ENCODE measurements at regions not wholly inside any gene's neighbourhood (a gene's known extent, or its start where the extent isn't known, plus 50 kb on each side); places are given as distances from the start of the nearest gene placed in this dataset.

DNA sequence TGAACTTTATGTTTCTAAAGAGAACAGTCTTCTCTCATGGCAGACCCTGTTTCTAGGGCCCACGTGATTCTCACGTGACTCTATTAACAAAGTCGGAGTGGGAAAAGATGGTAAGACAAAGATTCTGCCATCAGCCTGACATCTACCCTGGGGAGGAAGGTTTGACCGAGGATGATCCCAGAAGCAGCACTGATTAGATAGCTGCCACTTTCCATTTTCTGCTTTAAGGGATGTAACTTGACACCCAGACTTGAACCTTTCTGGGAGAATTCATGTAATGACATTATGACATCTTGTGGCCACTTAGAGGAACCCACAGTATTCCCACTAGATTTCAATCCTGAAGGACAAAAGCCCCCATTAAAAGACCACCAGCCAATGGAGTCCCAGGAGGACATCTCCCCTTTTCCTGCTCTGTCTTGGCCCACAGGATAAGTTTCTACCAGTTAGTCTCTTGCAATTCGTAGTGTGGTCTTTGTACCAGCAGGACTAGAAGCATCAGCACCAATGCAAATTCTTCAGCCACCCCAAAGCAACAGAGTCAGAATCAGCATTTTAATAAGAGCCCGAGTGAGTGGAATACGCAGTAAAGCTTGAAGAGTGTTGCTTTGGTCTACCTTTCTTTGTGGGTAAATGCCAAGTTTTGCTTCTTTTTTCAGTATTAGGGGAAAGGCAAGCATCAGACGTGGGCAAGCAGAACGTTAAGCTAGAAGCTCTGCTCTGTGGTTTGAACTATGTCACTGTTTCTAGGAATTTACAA is 480.5 kb upstream of the PROK2 start:
- no peak for DNase-seq

DNA sequence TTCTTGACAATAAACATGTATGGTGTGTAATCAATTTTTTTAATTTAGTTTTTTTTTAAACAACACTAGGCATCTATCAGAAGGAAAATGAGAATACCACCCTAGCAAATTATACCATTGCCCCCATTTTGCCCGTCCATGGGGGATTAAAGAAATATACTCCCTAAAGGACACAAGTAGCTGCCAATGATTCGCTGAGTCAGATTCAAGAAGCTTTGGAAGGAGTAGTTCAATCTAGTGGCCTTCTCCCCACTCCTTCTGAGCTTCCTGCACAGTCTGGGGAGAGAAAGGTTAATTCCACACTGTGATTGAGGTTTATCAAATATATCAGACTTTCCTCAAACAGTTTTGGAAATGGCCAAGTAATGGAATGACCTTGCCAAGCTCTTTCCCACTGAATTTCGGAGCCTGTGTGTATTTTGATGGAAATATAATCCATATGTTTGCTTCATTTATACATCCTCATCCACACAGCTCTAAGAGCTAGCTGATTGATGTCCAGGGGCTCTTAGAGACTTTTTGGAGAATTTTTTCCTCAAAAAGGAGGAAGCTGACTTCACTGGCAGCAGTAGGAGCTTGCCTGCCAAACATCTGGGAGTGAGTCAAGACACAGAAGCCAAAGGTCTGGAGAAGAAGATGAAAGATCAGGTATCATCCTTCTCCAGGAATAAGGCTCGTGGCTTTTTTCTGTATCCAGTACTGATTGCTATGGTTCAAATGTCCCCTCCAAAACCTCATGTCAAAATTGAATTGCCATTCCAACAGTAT is 478.5 kb upstream of the PROK2 start:
- DNase-seq = no peak

DNA sequence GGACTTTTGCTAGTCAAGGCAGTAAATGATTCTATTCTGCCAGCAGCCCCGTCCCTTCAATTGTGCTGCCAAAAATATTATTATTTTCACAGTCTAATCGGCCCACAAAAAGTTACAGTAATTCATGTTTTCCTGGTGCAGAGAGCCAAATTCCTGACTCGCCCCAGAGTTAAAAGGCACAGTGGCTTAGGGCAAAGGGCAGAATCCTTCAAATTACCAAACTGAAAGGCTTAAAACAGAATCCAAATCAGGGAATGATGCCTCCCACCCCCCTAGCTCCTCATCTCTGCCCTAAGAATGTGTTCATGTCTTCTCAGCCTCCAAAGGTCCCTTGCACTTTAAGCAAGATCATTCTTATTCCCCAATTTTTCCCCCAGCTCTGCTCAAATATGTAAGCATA is 477.8 kb upstream of the PROK2 start:
- DNase-seq = no peak

DNA sequence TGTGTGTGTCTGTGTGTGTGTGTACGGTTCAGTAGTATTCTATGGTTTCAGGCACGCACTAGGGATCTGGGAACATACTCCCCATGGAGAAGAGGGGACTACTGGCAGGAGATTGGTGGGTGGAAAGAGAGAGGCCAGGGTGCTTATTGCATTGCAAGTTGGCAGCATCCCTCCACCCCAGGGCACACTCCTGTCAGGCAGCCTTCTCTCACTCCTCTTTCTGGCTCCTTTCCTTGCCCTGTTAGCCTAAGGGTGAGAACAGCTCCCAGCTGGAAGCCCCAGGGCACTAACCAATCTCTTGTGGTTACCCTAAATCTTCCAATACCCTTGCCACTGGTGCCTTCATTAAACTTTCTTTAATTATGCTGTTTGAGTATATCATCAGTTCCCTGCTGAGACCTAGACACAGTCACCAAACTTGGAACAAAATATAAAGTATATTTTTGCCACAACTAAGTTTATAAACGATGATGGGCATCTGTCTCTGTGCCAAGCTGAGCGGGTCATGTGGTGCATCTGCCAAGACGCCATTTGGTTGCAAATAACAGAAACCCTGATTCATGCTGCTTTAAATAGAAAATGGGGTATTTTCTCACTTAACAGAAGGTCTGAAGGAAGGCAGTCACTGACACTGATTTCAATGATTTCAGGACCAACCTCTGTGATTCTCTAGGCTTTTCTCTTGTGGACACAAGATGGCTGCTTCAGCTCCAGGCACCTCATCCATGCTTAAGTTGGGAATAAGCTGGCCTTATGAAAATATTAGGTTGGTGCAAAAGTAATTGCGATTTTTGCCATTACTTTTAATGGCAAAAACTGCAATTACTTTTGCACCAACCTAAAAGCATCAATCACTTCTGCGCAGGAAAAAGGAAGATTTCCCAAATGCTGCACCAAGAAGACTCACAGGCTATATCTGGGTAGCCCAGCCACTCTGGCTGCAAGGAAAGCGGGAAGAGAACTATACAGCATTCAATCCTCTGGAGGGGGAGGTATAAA is 476.9 kb upstream of the PROK2 start:
- DNase-seq = no peak

DNA sequence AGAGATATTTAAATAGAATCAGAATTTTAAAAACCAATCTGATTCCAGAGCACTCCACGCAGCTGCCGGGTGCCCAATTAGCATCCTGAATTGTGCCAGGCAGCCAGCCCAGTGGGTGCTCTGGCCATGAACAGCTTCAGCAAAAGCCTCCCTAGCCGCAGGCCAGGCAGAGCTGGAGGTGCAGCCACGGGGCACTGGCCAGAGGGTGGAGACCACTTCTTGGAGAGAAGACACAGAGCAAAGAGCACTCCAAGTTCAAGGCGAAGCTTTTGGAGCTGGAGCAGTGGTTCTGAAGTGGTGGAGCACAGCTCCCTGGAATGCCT is 475.6 kb upstream of the PROK2 start:
- no peak for DNase-seq

DNA sequence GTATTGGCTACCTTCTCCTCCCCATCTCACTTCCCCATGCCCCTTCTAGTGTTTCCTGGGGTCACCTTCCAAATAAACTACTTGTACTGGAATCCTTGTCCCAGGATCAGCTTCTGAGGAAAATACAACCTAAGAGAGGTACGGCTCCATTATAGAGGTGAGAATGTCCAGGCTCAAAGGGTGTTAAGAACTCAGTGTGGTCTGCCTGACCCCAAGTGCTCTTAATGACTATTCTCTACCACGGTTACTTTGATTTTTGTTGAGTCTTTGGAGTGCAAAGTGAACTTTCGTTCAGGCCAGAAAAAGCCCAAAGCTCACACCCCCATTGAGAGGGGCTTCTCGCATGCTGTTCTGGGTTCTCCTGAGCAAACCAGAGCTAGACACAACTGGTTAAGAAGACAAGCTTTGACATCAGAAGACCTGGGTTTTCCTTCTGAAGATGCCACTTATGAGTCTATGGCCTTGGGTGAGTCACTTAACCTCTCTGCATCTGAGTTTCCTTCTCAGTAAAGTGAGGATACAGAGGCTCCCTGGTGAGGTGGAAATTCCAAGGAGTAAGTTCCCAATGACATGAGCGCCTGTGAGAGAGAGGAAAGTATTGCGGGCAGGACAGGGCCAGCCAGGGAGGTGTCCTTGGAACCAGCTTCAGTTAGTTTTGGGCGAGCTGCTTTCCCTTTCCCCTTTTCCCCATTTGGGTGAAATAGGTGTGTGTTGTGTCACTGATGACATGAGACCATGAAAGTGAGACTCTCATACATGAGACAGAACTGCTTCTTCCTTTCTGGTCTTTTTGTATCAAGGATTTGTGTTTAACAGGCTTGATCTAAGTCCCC is 475.0 kb upstream of the PROK2 start:
- DNase-seq = no peak

DNA sequence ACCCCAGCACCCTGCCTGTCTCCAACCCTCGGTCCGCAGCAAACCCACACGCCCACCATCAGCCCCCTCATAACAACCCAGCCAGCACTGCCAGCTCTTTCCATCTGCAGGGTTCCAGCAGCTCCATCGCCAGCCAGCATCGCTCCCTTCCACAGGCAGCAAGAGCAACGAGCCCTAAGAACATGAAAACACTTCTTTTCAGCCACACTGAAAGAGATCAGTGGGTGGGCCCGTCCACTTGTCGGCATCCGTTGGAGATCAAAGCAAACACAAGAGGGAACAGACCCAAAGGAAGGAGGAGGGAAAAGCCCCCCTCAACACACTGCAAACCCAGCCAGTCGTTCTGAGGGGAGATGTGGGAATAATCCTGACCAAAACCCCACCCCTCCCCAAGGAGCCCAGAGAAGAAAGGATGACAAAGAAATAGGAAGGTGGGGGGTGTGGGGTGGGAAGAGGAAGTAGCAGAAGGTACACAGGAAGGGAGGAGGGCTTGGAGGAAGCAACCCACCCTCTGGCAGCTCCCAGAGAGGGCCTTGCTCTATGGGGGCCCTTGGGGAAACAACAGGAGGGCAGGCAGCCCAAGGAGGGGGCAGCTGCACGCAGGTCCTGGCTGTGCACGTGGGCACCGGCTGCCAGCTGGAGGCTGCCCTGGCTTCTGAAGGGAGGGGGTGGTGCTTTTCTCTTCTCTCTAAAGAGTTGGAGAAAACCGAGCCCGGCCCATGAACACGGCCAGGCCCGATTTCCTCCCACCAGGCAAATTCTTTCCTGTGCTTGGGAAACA is 473.6 kb upstream of the PROK2 start:
- no peak for DNase-seq

DNA sequence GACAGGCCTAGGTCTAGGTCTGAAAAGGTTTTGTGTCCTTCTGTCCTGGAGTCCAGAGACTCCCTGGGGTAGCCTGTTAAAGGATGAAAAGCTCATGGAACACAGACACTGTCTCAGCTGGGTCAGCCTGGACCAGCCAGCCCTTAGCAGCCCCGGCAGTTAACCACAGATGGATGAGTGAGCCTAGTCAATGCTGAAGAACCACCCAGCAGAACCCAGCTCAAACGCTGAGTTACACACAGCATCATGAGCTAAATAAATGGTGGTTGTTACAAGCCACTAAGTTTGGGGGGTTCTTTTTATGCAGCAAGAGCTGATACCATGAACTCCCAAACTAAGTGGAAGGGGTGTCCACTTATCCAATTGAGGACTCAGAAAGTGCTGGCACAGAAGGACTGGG is 472.8 kb upstream of the PROK2 start:
- no peak for DNase-seq

DNA sequence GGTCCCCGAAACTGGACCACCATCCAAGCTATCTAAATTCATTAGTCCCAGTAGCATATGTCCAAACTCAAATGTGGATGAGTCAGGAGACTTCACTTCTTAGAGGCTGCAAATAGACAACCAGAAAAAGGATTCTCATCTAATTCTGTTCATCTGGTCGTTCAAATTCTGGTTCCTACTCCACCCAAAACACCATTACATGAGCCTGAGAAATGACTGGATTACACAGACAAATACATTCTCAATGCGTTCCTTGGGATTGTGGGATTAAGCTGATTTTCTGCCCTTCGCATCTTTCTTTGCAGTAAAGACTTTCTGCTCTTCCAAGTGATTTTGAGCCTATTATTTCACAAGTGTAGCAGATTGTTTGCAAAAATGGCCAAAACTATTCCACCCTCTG is 472.3 kb upstream of the PROK2 start:
- no peak for DNase-seq

DNA sequence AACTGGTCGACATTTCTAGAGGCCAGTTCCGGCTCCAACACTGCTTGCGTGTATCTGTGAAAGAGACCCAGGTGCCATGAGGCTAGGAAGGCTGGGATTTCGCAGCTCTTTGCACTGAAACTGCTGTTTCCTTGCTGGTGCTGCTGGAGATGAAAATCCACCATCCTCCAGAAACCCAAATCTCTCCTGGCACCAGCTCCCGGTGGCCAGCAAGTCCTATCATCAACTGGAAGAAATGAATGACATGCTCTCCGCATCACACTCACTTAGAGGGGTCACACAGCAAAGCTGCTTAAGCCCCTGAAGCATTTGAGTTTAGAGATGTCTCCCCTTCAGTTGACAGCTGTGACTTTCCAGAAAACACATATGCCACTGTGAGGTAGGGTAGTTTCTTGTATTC is 471.8 kb upstream of the PROK2 start:
- no peak for DNase-seq

DNA sequence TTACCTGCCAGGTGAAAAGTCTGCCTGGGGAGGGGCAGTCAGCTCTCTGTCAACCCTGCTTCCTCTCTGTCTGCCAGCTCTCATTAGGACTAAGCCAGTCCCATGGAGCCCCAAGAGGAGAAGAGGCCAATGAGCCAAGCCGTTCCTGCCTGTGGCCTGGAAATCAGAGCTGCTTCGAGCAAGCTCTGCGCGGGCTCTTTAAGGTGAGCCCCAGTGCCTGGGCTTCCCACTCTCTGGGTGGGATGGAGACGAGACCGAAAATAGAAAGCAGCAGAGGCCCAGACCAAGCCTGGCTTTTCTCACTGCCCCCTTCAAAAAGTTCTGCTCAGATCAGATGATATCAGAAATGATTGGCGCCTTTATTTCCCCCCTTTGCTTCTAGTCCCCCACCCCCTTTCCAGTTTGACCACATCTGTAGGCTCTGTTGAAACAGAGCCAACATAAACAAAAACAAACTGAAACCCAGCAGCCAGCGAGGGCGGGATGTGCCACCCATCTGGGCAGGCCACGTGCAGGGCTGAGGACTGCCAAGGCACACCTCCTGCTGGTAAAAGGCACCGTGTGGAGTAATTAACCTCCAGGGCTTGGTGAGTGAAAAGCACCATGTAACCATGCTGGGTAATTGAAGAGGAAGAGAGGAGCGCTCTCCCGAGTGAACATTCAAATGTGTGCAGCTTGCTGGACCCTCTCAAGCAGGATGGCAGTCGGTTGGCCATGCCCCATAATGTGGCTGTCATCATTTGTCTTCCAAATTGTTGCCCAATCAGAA is 471.0 kb upstream of the PROK2 start:
- DNase-seq = peak; percentile 71

DNA sequence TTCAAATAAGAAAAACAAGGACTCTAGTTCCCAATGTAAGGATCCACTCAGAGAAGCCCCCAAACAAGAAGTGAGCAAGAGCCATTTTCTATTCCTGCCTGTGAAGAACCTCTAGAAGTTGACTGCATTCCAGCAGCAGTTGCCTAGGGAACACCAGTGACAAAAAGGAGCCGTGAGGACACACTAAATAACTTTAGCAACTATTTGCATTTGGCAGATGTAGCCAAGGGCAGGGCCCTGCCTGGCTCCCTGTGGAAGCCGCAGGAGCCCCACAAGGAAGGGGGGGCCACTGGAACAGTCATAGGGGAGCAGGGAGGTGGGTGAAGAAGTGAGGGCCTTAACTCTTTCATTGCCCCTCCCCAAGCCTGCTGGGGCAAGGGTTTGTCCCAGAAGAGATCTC is 470.2 kb upstream of the PROK2 start:
- no peak for DNase-seq

DNA sequence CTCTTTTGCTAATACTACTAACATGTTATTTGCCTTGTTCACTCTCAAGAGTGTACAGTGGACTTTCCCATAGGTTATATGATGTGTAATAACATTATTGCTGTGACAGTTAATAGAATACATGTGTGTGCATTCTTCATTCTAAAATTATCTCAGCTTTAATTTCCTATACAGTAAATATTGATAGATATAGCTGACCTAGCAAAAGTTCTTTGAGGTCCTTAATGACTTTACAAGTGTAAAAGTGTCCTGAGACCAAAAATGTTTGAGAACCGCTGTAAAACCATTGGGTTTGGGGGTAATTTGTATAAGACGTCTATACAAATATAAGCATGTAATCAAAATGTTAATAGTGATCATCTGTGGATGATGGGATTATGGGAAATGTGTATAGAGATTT is 469.5 kb upstream of the PROK2 start:
- DNase-seq = no peak

DNA sequence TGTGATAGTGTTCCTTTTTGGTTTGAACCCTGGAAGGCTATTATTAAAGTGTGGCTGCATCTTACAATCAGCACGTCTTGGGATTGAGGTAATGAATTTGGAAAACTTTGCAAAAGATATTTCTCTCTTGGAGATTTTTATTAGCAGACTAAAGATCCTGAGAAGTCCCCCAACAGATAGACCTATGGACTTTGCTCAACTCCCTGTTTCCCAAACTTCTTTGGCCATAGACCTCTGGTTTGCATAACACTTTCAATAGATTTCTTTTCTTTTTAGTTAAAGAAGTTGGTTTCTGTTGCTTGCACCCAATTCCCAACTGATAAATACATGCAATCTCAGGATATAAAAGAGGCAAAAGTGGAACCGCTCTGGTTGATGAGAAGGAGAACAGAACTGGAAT is 465.8 kb upstream of the PROK2 start:
- DNase-seq = no peak

DNA sequence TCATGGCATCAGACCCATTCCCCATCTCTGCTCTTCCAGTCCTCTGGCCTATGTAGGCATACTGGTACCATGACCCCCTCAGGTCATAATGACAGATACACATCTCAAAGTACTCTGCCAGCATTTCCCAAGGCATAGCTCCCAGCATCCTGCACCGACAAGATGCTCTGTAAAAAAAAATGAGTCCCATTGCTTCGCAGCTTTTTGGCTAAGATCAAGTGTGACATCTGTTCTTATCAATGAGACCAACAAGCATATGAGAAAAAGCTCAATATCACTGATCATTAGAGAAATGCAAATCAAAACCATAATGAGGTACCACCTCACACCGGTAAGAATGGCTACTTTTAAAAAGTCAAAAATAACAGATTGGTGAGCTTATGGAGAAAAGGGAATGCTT is 463.9 kb upstream of the PROK2 start:
- DNase-seq = no peak

DNA sequence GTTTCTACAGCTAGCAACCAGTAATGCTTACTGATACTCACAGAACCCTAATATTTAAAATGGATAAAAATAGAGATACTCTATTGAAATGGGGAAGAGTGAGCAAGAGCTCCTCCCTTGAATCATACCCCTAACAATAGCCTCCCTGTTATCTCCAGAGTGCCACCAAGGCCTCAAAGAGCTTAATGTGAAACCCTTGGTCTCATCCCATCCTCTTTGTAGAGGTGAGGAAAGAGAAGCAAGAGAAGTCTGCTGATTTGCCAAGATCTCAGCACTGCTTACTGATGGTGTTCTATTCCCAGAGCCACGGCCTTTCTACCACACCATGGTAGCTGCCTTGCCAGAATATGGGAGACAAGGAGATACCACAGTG is 463.4 kb upstream of the PROK2 start:
- no peak for DNase-seq

DNA sequence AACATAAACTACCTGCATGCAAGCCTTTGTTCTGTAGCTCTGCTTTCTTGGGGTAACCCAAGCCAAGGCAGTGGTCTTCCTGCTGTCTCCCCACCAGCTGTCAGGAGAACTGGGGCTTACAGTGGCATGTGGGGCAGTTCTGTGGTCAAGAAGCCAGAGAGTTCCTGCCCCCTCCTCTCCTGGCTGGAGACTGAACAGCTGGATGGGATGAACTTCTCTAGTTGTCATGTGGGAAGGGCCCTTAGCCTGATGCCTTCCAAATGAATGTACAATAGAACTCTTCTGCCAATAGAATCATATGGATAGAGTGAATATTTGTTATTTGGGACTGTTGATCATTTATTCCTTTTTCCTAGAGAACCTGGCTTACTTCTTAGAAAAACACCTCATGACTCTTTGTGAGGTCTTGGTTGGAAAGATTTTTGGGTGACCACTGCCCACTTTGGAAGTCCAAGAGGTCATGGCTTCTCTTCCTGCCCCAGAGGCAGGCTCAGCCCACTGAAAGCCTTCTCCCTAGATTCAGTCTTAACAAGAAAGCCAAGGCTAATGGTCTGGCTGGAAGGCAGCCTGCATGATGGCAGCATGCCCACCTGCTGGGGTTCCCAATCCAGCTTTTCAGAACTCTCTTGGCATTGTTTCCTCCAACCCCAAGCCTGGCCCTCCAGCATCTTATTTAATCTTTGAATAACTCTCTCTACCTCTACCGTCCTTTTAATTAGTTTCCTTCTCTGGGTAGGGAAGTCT is 462.9 kb upstream of the PROK2 start:
- DNase-seq = peak; percentile 1

DNA sequence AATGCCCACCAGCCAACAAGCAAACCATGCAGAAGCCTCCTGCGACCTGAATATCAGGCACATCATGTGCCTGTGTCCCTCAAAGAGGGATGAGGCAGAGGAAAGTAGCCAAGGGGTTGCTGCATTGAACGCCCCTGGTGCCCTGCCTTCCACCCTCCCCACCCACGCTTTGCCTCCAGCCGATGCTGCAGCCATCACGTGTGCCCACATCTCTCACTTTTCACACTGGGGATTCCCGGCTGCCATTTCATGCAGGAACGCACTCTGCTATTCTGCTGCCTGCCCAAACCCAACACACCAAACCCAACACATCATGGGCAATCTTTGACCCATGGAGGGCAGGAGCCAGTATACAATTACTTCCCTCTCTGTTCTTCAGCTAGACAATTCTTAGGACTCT is 462.2 kb upstream of the PROK2 start:
- DNase-seq = peak; percentile 27

DNA sequence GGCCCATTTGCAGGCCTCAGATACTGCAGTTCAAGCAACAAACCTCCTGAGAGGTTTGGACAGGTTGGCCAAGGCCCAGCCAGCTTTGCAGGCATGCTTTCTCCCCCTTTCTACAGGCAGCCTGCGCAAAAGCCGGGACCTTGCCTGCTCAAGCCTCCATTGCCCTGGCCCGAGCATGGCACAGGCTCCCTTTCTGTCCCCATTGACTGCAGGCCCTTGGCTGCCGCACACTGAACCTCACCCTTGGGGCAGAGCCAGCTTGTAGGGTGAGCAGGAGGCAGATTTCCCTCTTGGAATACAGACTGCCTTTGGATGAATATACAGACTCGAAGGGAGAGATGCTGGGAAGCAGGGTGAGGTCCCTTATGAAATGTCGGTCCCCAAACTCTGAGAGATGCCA is 461.7 kb upstream of the PROK2 start:
- no peak for DNase-seq

DNA sequence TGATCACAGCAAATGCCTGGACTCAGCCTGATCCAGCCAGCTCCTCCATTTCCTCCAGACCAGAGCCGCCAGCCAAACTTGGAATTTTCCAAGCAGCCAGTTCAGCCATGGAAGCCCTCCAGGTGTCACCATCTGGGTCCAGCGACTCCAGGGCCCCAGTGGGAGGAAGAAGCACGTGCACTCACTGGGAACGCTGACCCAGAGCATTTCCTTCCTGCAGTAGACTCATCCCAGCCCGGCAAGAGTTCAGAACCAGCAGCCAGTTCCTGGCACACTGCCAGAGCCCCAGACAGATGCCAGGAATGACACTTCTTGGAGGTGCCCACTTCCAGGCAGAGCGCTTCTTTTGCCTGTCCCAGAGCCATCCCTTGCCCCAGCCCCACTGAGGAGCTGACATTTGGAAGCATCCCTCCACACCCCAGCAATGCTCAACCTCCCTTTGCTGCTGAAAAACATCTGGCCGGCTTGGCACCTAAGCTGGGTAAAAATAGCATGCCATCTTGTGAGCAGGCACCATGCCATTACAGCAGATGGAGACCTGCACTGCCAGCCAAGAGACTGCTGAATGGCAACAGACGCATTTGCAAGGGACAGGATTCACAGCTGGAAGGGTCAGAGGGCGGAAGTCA is 460.3 kb upstream of the PROK2 start:
- no peak for DNase-seq

Data from activated effector memory CD4-positive, alpha-beta T cell treated with anti-CD3 and anti-CD28 coated beads, Interleukin-2, amount 50 U/mL, for 16 hours (primary cell).